WI38 (cell line): ENCODE measurements at regions not wholly inside any gene's neighbourhood (a gene's known extent, or its start where the extent isn't known, plus 50 kb on each side); places are given as distances from the start of the nearest gene placed in this dataset.

Experiments used
- H3K4me3 ChIP-seq: 2 replicates; pipeline ENCODE4 v1.5.1; 2011; ENCODE audit warnings: low read depth, mild to moderate bottlenecking, control low read depth, low read length
- TF ChIP-seq, protein P1 (sequence below): IDR thresholded peaks from 2 replicates; pipeline ENCODE4 v1.5.1; 2012; ENCODE audit warnings: low read depth, mild to moderate bottlenecking, control low read depth, low read length

DNA sequence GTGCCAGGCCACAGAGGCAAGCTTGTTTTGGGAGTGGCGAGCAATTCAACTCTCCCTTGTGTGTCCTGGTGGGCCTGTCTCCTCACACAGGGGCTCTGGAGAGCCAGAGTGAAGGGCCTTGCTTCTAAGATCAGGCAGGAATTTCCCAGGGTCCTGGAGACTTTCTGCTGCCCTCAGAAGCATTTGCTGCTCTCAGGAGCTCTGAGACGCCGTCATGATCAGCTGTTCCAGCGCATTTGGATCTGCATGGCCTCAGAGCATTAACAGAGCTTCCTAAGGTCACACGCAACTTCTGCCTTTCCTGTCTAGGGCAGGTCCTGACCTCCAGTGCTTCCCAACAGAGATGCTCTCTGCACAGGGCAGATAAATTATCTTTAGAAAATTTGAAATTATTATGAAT, 52.2 kb upstream of the C10orf90 start:
- no peak overlapping the region for H3K4me3 ChIP-seq
- TF ChIP-seq, protein P1, sequence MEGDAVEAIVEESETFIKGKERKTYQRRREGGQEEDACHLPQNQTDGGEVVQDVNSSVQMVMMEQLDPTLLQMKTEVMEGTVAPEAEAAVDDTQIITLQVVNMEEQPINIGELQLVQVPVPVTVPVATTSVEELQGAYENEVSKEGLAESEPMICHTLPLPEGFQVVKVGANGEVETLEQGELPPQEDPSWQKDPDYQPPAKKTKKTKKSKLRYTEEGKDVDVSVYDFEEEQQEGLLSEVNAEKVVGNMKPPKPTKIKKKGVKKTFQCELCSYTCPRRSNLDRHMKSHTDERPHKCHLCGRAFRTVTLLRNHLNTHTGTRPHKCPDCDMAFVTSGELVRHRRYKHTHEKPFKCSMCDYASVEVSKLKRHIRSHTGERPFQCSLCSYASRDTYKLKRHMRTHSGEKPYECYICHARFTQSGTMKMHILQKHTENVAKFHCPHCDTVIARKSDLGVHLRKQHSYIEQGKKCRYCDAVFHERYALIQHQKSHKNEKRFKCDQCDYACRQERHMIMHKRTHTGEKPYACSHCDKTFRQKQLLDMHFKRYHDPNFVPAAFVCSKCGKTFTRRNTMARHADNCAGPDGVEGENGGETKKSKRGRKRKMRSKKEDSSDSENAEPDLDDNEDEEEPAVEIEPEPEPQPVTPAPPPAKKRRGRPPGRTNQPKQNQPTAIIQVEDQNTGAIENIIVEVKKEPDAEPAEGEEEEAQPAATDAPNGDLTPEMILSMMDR: no peak

DNA sequence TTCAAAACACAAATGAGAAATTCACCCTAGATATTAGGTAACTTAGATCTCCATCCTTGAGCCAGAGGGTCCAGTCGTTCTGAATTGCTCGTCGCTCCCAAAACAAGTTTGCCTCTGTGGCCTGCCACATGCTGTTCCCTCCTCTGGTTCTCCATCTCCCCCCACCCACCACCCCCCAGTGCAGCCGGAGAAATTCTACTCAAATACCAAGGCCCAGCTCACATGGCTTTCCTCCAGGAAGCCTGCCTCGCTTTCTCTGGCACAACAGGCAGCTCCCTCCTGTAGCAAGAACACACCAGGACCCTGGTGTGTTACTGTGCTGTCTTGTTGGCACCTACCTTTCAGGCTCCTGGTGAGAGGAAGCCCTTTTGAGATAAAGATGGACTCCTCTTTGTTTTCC, 52.7 kb upstream of the C10orf90 start:
- TF ChIP-seq, protein P1: no peak
- H3K4me3 ChIP-seq: no peak overlapping the region

DNA sequence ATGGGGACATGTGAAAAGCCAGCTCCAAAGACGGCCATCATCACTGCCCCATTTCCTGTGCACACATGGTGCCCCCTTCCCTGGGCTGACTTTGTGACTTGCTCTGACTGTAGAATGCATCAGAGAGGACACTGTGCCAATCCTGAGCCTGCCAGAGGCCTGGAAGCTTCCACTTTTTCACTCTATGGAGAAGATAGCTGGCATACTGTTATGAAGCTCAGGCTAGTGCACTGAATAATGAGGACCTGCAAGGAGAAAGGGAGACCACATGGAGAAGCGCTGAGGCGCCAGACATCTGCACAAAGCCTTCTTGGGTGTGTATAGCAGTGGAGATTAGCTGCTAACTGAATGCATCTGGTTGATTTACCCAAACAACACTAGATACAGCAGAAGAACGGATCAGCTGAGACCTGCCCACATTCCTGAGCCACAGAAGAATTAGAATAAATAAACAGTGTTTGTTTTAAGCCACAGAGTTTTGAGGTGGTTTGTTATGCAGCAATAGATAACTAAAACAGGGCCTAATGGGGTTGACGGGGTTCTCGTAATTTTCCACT, 58.9 kb upstream of the C10orf90 start:
- TF ChIP-seq, protein P1: no peak
- H3K4me3 ChIP-seq: no peak overlapping the region

DNA sequence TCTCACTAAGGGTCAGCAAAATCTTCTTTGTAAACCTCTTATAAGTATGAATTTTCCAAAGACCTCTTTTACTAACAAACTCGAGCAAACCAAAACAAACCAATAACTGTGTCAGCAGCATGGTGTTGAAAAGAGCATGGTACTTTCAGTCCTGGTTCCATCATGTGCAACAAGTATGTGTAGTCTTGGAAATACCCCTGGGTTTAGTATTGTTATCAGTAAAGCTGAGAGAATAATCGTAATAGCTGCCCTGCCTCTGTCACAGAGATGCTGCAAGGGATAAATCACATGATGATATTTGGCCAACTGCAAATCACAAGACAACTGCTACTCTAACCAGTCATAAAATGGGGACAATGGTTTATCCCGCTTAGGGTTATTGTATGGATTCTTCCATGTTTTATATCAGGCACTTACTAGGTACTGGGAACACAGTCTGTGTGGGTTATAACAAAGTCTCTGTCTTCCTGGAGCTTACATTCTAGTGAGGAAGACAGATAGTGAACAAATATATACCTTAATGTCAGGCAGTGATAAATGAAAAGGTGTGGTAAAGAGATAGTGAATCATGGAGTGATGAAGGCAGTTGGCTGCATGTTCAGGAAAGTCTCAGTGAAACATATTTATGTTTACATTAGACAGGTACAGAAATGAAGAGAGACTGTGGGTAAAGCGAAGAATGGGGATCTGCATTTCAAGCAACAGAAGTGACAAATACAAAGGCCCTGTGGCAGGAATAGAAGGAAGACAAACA, 60.5 kb upstream of the C10orf90 start:
- TF ChIP-seq, protein P1: no peak
- H3K4me3 ChIP-seq: no peak overlapping the region

DNA sequence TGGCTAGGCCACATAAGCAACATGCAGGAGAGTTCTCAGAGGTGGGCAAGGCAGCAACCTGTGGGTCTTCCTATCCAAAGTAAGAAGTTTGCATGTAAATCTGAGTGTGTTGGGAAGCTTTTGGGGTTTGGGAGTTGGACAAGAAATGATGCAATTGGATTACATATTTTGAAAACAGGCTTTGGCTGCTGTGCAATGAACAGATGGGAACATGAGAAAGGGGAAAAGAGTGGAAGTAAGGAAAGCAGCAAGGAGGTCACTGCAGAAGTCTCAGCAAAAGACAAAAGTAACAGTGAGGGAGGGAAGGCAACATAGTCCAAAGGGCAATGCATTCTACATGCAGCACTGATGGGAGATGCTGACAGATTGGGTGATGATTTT, 61.1 kb upstream of the C10orf90 start:
- H3K4me3 ChIP-seq: no peak overlapping the region
- TF ChIP-seq, protein P1: no peak

DNA sequence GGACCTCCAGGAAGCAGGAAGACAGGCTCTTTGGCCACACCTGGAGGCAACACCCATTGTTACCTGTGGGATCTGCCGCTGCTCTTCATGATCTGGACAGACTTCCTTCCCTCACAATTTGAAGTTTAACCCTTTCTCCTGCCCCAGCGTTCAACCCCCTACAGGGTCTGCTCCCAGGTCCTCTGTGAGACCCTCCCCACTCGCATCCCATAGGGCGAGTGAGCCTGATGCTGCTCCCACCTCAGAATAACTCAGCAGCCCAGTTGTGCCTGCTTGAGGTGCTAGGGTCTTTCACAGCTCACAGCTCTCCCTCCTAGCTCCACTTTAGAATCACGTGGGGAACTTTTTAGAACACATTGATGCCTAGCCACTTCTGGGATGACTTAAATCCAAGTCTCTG, 61.8 kb upstream of the C10orf90 start:
- TF ChIP-seq, protein P1: no peak

DNA sequence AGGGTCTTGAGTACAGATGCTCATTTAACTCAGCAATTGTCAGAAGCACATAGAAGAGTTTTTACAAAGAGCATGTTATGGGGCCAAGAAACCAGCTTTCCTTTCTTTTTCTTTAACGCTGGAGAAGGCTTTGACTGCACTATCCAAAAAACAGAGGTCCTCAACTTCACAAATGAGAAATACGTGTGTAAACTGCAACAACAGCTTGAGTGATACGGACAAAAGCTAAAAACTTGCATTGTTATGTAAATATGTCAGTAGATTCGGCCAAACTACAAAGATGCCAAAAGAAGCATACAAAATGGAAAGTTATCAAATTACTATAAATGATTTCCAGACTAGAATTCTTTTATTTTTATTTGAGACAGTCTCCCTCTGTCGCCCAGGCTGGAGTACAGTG, 62.4 kb upstream of the C10orf90 start:
- H3K4me3 ChIP-seq: no peak overlapping the region
- TF ChIP-seq, protein P1: no peak

More for the DNA sequence above, 61.8 kb upstream of the C10orf90 start:
- H3K4me3 ChIP-seq: no peak overlapping the region
